Mesendoderm (in vitro differentiated cells): ENCODE measurements at regions not wholly inside any gene's neighbourhood (a gene's known extent, or its start where the extent isn't known, plus 50 kb on each side); places are given as distances from the start of the nearest gene placed in this dataset.

Experiments used
- DNase-seq: peaks from one replicate; pipeline ENCODE4 v3.0.0; 2013
- H2AK5ac ChIP-seq: 2 replicates; pipeline ENCODE4 v1.6.1; 2013; ENCODE audit warnings: low read length, inconsistent platforms
- H2BK120ac ChIP-seq: 2 replicates; pipeline ENCODE4 v1.6.1; 2013; ENCODE audit warnings: low read depth, mild to moderate bottlenecking, low read length, moderate library complexity, mixed read lengths
- H2BK15ac ChIP-seq: replicated peaks from 2 replicates; pipeline ENCODE4 v1.6.1; 2013; ENCODE audit warnings: low read depth, mild to moderate bottlenecking, moderate library complexity
- H2BK5ac ChIP-seq: 2 replicates; pipeline ENCODE4 v1.6.1; 2013; ENCODE audit warnings: low read length, inconsistent platforms
- H3K18ac ChIP-seq: 2 replicates; pipeline ENCODE4 v1.6.1; 2013; ENCODE audit warnings: mild to moderate bottlenecking, low read length, mixed read lengths
- H3K23ac ChIP-seq: one replicate; pipeline ENCODE4 v1.6.1; 2013; ENCODE audit warnings: low read length
- H3K27ac ChIP-seq: 2 replicates; pipeline ENCODE4 v1.5.1; 2013; ENCODE audit warnings: low read depth, mild to moderate bottlenecking, inconsistent platforms, low read length, moderate library complexity
- H3K27me3 ChIP-seq: 2 replicates; pipeline ENCODE4 v1.6.1; 2013; ENCODE audit warnings: low read length, control low read depth, mild to moderate bottlenecking, inconsistent platforms; ENCODE audit not compliant: insufficient read depth, poor library complexity
- H3K36me3 ChIP-seq: 2 replicates; pipeline ENCODE4 v1.6.1; 2013; ENCODE audit warnings: low read length, inconsistent platforms; ENCODE audit not compliant: control insufficient read depth, insufficient read depth
- H3K4ac ChIP-seq: one replicate; pipeline ENCODE4 v1.6.1; 2013; ENCODE audit warnings: low read depth, mild to moderate bottlenecking, low read length, moderate library complexity
- H3K4me1 ChIP-seq: 2 replicates; pipeline ENCODE4 v1.6.1; 2013; ENCODE audit warnings: low read depth, low read length, inconsistent platforms; ENCODE audit not compliant: control insufficient read depth
- H3K4me2 ChIP-seq: 2 replicates; pipeline ENCODE4 v1.6.1; 2013; ENCODE audit warnings: low read length
- H3K4me3 ChIP-seq: 2 replicates; pipeline ENCODE4 v1.5.1; 2013; ENCODE audit warnings: mild to moderate bottlenecking, low read length
- H3K56ac ChIP-seq: one replicate; pipeline ENCODE4 v1.6.1; 2013; ENCODE audit warnings: low read length
- H3K79me1 ChIP-seq: 2 replicates; pipeline ENCODE4 v1.6.1; 2013; ENCODE audit warnings: low read length, inconsistent platforms
- H3K79me2 ChIP-seq: 2 replicates; pipeline ENCODE4 v1.6.1; 2013; ENCODE audit warnings: mild to moderate bottlenecking, low read length; ENCODE audit not compliant: control insufficient read depth, insufficient read depth
- H3K9ac ChIP-seq: 2 replicates; pipeline ENCODE4 v1.6.1; 2013; ENCODE audit warnings: low read length, inconsistent platforms
- H4K5ac ChIP-seq: one replicate; pipeline ENCODE4 v1.6.1; 2013; ENCODE audit warnings: low read length
- H4K8ac ChIP-seq: one replicate; pipeline ENCODE4 v1.6.1; 2013; ENCODE audit warnings: low read depth, mild to moderate bottlenecking, control low read depth, low read length, moderate library complexity
- WGBS: extraction: QIAGEN DNeasy Blood & Tissue Kit; methylation state at CpG from one replicate; pipeline ENCODE4 v1.1.7; 2013; ENCODE audit warnings: low lambda C conversion rate, missing lambda C conversion rate; ENCODE audit not compliant: insufficient coverage; ENCODE audit errors: extremely low coverage; 5-methylcytosine and 5-hydroxymethylcytosine counted together

GRCh38 chr20:33922224-33922623, 71.5 kb upstream of the RALY start:
- no peak overlapping the region for H3K4ac ChIP-seq
- H3K4me2 ChIP-seq: no peak overlapping the region
- H2AK5ac ChIP-seq: no peak overlapping the region
- H3K27ac ChIP-seq: no peak overlapping the region
- no peaks in the 10 kb centered on the region for H3K27me3 ChIP-seq
- no peak overlapping the region for H4K5ac ChIP-seq
- H3K4me1 ChIP-seq: no peaks in the 10 kb centered on the region
- no peaks in the 10 kb centered on the region for H3K79me1 ChIP-seq
- H2BK5ac ChIP-seq: no peak overlapping the region
- no CpG with 5 or more reads among the region's 3 CpGs for WGBS
- H2BK120ac ChIP-seq: no peak overlapping the region
- no peaks in the 10 kb centered on the region for H3K36me3 ChIP-seq
- H2BK15ac ChIP-seq: no peak overlapping the region
- no peak overlapping the region for H3K18ac ChIP-seq
- no peak overlapping the region for H4K8ac ChIP-seq
- no peaks in the 10 kb centered on the region for H3K79me2 ChIP-seq
- H3K56ac ChIP-seq: no peak overlapping the region
- no peak for DNase-seq
- H3K23ac ChIP-seq: no peak overlapping the region
- no peak overlapping the region for H3K9ac ChIP-seq
- no peak overlapping the region for H3K4me3 ChIP-seq

- Histone ChIP-seq H3K4me3 (no peak overlapping the region), H3K9ac (no peak overlapping the region), H3K27me3 (no peaks in the 10 kb centered on the region), H3K79me2 (no peaks in the 10 kb centered on the region), H3K4me2 (no peak overlapping the region), H3K56ac (no peak overlapping the region), H3K27ac (no peak overlapping the region), H4K5ac (no peak overlapping the region), H2AK5ac (no peak overlapping the region), H2BK15ac (no peak overlapping the region), H3K18ac (no peak overlapping the region), H2BK120ac (no peak overlapping the region), H3K23ac (no peak overlapping the region), H3K36me3 (no peaks in the 10 kb centered on the region), H3K79me1 (no peaks in the 10 kb centered on the region), H4K8ac (no peak overlapping the region), H3K4me1 (no peaks in the 10 kb centered on the region), H2BK5ac (no peak overlapping the region), H3K4ac (no peak overlapping the region)
- no peak for DNase-seq
- no CpG with 5 or more reads among the region's 4 CpGs for WGBS
Measured at GRCh38 chr20:33923740-33924139, 70.0 kb upstream of the RALY start.

GRCh38 chr20:33925867-33926266, 67.8 kb upstream of the RALY start:
- no peak for DNase-seq
- Histone ChIP-seq H3K9ac (no peak overlapping the region), H3K4me1 (no peaks in the 10 kb centered on the region), H2BK5ac (no peak overlapping the region), H3K23ac (no peak overlapping the region), H3K4me2 (no peak overlapping the region), H3K27ac (no peak overlapping the region), H3K79me2 (no peaks in the 10 kb centered on the region), H3K56ac (no peak overlapping the region), H3K27me3 (no peaks in the 10 kb centered on the region), H3K4ac (no peak overlapping the region), H4K8ac (no peak overlapping the region), H3K79me1 (no peaks in the 10 kb centered on the region), H4K5ac (no peak overlapping the region), H2BK15ac (no peak overlapping the region), H3K18ac (no peak overlapping the region), H2AK5ac (no peak overlapping the region), H3K4me3 (no peak overlapping the region), H3K36me3 (no peaks in the 10 kb centered on the region), H2BK120ac (no peak overlapping the region)
- no CpG with 5 or more reads among the region's 2 CpGs for WGBS

GRCh38 chr20:33926425-33926824, 67.3 kb upstream of the RALY start:
- Histone ChIP-seq H3K56ac (no peak overlapping the region), H3K4me3 (no peak overlapping the region), H3K4me2 (no peak overlapping the region), H3K79me1 (no peaks in the 10 kb centered on the region), H3K79me2 (no peaks in the 10 kb centered on the region), H3K4ac (no peak overlapping the region), H3K18ac (no peak overlapping the region), H3K9ac (no peak overlapping the region), H2BK5ac (no peak overlapping the region), H3K23ac (no peak overlapping the region), H4K5ac (no peak overlapping the region), H2BK120ac (no peak overlapping the region), H3K36me3 (no peaks in the 10 kb centered on the region), H2BK15ac (no peak overlapping the region), H3K4me1 (no peaks in the 10 kb centered on the region), H2AK5ac (no peak overlapping the region), H3K27ac (no peak overlapping the region), H3K27me3 (no peaks in the 10 kb centered on the region), H4K8ac (no peak overlapping the region)
- DNase-seq: peak; percentile 23
- no CpG with 5 or more reads among the region's 7 CpGs for WGBS

- no CpG with 5 or more reads among the region's 5 CpGs for WGBS
- H3K18ac ChIP-seq: no peak overlapping the region
- no peak overlapping the region for H2BK120ac ChIP-seq
- no peak overlapping the region for H2AK5ac ChIP-seq
- H3K9ac ChIP-seq: no peak overlapping the region
- no peak overlapping the region for H3K4me3 ChIP-seq
- H3K4ac ChIP-seq: no peak overlapping the region
- no peak overlapping the region for H4K8ac ChIP-seq
- H3K36me3 ChIP-seq: no peaks in the 10 kb centered on the region
- no peaks in the 10 kb centered on the region for H3K27me3 ChIP-seq
- H3K56ac ChIP-seq: no peak overlapping the region
- no peak overlapping the region for H2BK15ac ChIP-seq
- H2BK5ac ChIP-seq: no peak overlapping the region
- H3K27ac ChIP-seq: no peak overlapping the region
- no peak overlapping the region for H3K4me2 ChIP-seq
- H3K79me2 ChIP-seq: no peaks in the 10 kb centered on the region
- no peak for DNase-seq
- H3K23ac ChIP-seq: no peak overlapping the region
- H3K79me1 ChIP-seq: no peaks in the 10 kb centered on the region
- no peaks in the 10 kb centered on the region for H3K4me1 ChIP-seq
- H4K5ac ChIP-seq: no peak overlapping the region
Measured at GRCh38 chr20:33927724-33928123, 66.0 kb upstream of the RALY start.

- Histone ChIP-seq H3K36me3 (no peaks in the 10 kb centered on the region), H4K8ac (no peak overlapping the region), H3K27ac (no peak overlapping the region), H3K4me1 (no peaks in the 10 kb centered on the region), H2BK120ac (no peak overlapping the region), H2BK15ac (no peak overlapping the region), H3K23ac (no peak overlapping the region), H3K4me2 (no peak overlapping the region), H3K9ac (no peak overlapping the region), H3K18ac (no peak overlapping the region), H4K5ac (no peak overlapping the region), H3K4ac (no peak overlapping the region), H2AK5ac (no peak overlapping the region), H3K27me3 (no peaks in the 10 kb centered on the region), H3K56ac (no peak overlapping the region), H3K4me3 (no peak overlapping the region), H3K79me1 (no peaks in the 10 kb centered on the region), H3K79me2 (no peaks in the 10 kb centered on the region), H2BK5ac (no peak overlapping the region)
- no CpG with 5 or more reads among the region's 6 CpGs for WGBS
- no peak for DNase-seq
Measured at GRCh38 chr20:33929917-33930316, 63.8 kb upstream of the RALY start.
